Neural cell (in vitro differentiated cells): ENCODE measurements at regions not wholly inside any gene's neighbourhood (a gene's known extent, or its start where the extent isn't known, plus 50 kb on each side); places are given as distances from the start of the nearest gene placed in this dataset.

Source experiments
- H2AFZ ChIP-seq: fragments of 200-600, 300-800 bp; sonication (generic), shearing (Covaris generic); 2 replicates; pipeline ENCODE4 v1.6.0; 2014; ENCODE audit warnings: low read depth, mild to moderate bottlenecking, antibody characterized with exemption, low read length, moderate library complexity
- H3F3A ChIP-seq: fragments of 200-600 bp; shearing (Covaris generic); 2 replicates; pipeline ENCODE4 v1.6.1; 2016; ENCODE audit warnings: mild to moderate bottlenecking, moderate library complexity, mixed read lengths, antibody characterized with exemption, low read length; ENCODE audit not compliant: insufficient read depth, poor library complexity, severe bottlenecking
- H3K27ac ChIP-seq: fragments of 200-600, 300-800 bp; sonication (generic), shearing (Covaris generic); 2 replicates; pipeline ENCODE4 v1.5.1; 2014; ENCODE audit warnings: mild to moderate bottlenecking, low read length, moderate library complexity
- H3K27me3 ChIP-seq: fragments of 300-800, 200-600 bp; sonication (generic), shearing (Covaris generic); 2 replicates; pipeline ENCODE4 v1.6.0; 2014; ENCODE audit warnings: mild to moderate bottlenecking, low read depth, low read length, moderate library complexity; ENCODE audit not compliant: insufficient read depth
- H3K36me3 ChIP-seq: fragments of 300-800, 200-600 bp; sonication (generic), shearing (Covaris generic); 2 replicates; pipeline ENCODE4 v1.5.1; 2014; ENCODE audit warnings: mild to moderate bottlenecking, antibody characterized with exemption, low read length, moderate library complexity; ENCODE audit not compliant: insufficient read depth
- H3K4me2 ChIP-seq: fragments of 300-800, 200-600 bp; sonication (generic), shearing (Covaris generic); 2 replicates; pipeline ENCODE4 v1.6.0; 2014; ENCODE audit warnings: mild to moderate bottlenecking, low read length
- H3K4me3 ChIP-seq: fragments of 300-800, 200-600 bp; sonication (generic), shearing (Covaris generic); 2 replicates; pipeline ENCODE4 v1.5.1; 2014; ENCODE audit warnings: mild to moderate bottlenecking, low read length, moderate library complexity
- H3K79me2 ChIP-seq: fragments of 200-600 bp; shearing (Covaris generic); replicated peaks from 2 replicates; pipeline ENCODE4 v1.6.0; 2014; ENCODE audit warnings: mild to moderate bottlenecking, low read length, moderate library complexity; ENCODE audit not compliant: insufficient read depth
- H3K9ac ChIP-seq: fragments of 300-800, 200-600 bp; sonication (generic), shearing (Covaris generic); 2 replicates; pipeline ENCODE4 v1.6.1; 2016; ENCODE audit warnings: mild to moderate bottlenecking, low read length, mixed read lengths
- H3K9me2 ChIP-seq: fragments of 200-600 bp; shearing (Covaris generic); 2 replicates; pipeline ENCODE4 v1.6.1; 2016; ENCODE audit warnings: mild to moderate bottlenecking, low read length, mixed read lengths; ENCODE audit not compliant: insufficient read depth
- H3K9me3 ChIP-seq: fragments of 200-600, 300-800 bp; sonication (generic), shearing (Covaris generic); 2 replicates; pipeline ENCODE4 v1.6.1; 2016; ENCODE audit warnings: mild to moderate bottlenecking, mixed run types, low read length, moderate library complexity, mixed read lengths
- H4K20me1 ChIP-seq: fragments of 200-600 bp; shearing (Covaris generic); 2 replicates; pipeline ENCODE4 v1.6.1; 2016; ENCODE audit warnings: mild to moderate bottlenecking, mixed run types; ENCODE audit not compliant: insufficient read depth
- CTCF ChIP-seq: fragments of 450-650 bp; IDR thresholded peaks from 2 replicates; pipeline ENCODE4 v1.5.1; 2014; ENCODE audit warnings: antibody characterized with exemption, mild to moderate bottlenecking, moderate library complexity; ENCODE audit not compliant: poor library complexity, severe bottlenecking
- EP300 ChIP-seq: fragments of 450-650 bp; conservative IDR thresholded peaks from 2 replicates; pipeline ENCODE4 v1.6.1; 2014; ENCODE audit warnings: antibody characterized with exemption, mild to moderate bottlenecking, moderate library complexity; ENCODE audit not compliant: poor library complexity, severe bottlenecking
- EZH2 ChIP-seq: fragments of 200-600, 300-800 bp; shearing (Covaris generic), sonication (generic); IDR thresholded peaks from 2 replicates; pipeline ENCODE4 v1.6.1; 2014; ENCODE audit warnings: antibody characterized with exemption, low read length, borderline replicate concordance, mild to moderate bottlenecking; ENCODE audit not compliant: insufficient read depth, poor library complexity, severe bottlenecking
- MXI1 ChIP-seq: fragments of 450-650 bp; conservative IDR thresholded peaks from 2 replicates; pipeline ENCODE4 v1.6.1; 2014; ENCODE audit warnings: antibody characterized with exemption, mild to moderate bottlenecking; ENCODE audit not compliant: poor library complexity, severe bottlenecking
- POLR2AphosphoS5 ChIP-seq: IDR thresholded peaks from 2 replicates; pipeline ENCODE4 v1.6.1; 2012
- RAD21 ChIP-seq: fragments of 450-650 bp; conservative IDR thresholded peaks from 2 replicates; pipeline ENCODE4 v1.6.1; 2014; ENCODE audit warnings: antibody characterized with exemption, mild to moderate bottlenecking, moderate library complexity
- REST ChIP-seq: IDR thresholded peaks from 2 replicates; pipeline ENCODE4 v1.6.1; 2012; ENCODE audit warnings: borderline replicate concordance
- SMC3 ChIP-seq: fragments of 450-650 bp; conservative IDR thresholded peaks from 2 replicates; pipeline ENCODE4 v1.6.1; 2014; ENCODE audit warnings: antibody characterized with exemption, mild to moderate bottlenecking, moderate library complexity; ENCODE audit not compliant: poor library complexity
- TAF1 ChIP-seq: IDR thresholded peaks from 2 replicates; pipeline ENCODE4 v1.6.1; 2012; ENCODE audit warnings: low read depth

GRCh38 chr9:115740986-115741385 is 412.6 kb upstream of the PAPPA start:
- H3K79me2 ChIP-seq: no peaks in the 10 kb centered on the region
- no peaks in the 10 kb centered on the region for H3K27me3 ChIP-seq
- H3K9me2 ChIP-seq: no peaks in the 10 kb centered on the region
- TF ChIP-seq SMC3 (no peak), CTCF (no peak), POLR2AphosphoS5 (no peak), REST (no peak), EZH2 (no peak), RAD21 (no peak), EP300 (no peak)
- no peak overlapping the region for H3K9ac ChIP-seq
- H3K4me3 ChIP-seq: no peak overlapping the region
- no peaks in the 10 kb centered on the region for H3K36me3 ChIP-seq
- H2AFZ ChIP-seq: no peak overlapping the region
- H3K4me2 ChIP-seq: no peak overlapping the region
- H3K27ac ChIP-seq: no peak overlapping the region
- no peaks in the 10 kb centered on the region for H3K9me3 ChIP-seq
- no peaks in the 10 kb centered on the region for H3F3A ChIP-seq
- H4K20me1 ChIP-seq: no peaks in the 10 kb centered on the region

GRCh38 chr9:115743709-115744605 is 409.6 kb upstream of the PAPPA start:
- Histone ChIP-seq H3K4me2 (no peak overlapping the region), H3K9ac (no peak overlapping the region), H3K4me3 (no peak overlapping the region), H3K9me3 (no peaks in the 10 kb centered on the region), H3K27me3 (no peaks in the 10 kb centered on the region), H3F3A (no peaks in the 10 kb centered on the region), H3K79me2 (no peaks in the 10 kb centered on the region), H2AFZ (no peak overlapping the region), H3K36me3 (no peaks in the 10 kb centered on the region), H4K20me1 (no peaks in the 10 kb centered on the region), H3K27ac (no peak overlapping the region), H3K9me2 (no peaks in the 10 kb centered on the region)
- TF ChIP-seq MXI1 (no peak), REST (no peak), EZH2 (no peak), TAF1 (no peak), CTCF (no peak), POLR2AphosphoS5 (no peak), EP300 (no peak), RAD21 (no peak), SMC3 (no peak)
